Adrenal gland (tissue), 9 donors: ENCODE measurements at regions not wholly inside any gene's neighbourhood (a gene's known extent, or its start where the extent isn't known, plus 50 kb on each side); places are given as distances from the start of the nearest gene placed in this dataset.

ENCODE experiments used
- DNase-seq, 7 donors: peaks; one replicate each; pipeline ENCODE4 v3.0.0-alpha.2; 2019 to 2020
- H3K27ac ChIP-seq, 5 donors: fragments of 200-600 bp; sonication (generic) in 4 of 5; 1 replicate in 3 of 5; 2 replicates in 2 of 5; pipeline versions ENCODE4 v1.5.1 to v1.8.0; 2016 to 2020; ENCODE audit warnings: mild to moderate bottlenecking in 1 of 5
- H3K27me3 ChIP-seq: fragments of 200-600 bp; 2 replicates; pipeline ENCODE4 v1.8.0; 2021
- H3K36me3 ChIP-seq, 2 donors: fragments of 200-600 bp; replicated peaks in 1 of 2; 1 replicate in 1 of 2; 2 replicates in 1 of 2; pipeline versions ENCODE4 v1.5.1 to v1.8.0; 2018 to 2022
- H3K4me1 ChIP-seq, 2 donors: fragments of 200-600 bp; replicated peaks in 1 of 2; 1 replicate in 1 of 2; 2 replicates in 1 of 2; pipeline versions ENCODE4 v1.5.1 to v1.8.0; 2018 to 2021
- H3K4me3 ChIP-seq, 4 donors: fragments of 200-600 bp; sonication (generic) in 3 of 4; one replicate each; pipeline ENCODE4 v1.5.1; 2016 to 2018
- H3K9me3 ChIP-seq, 3 donors: fragments of 200-600 bp; sonication (generic) in 1 of 3; replicated peaks in 1 of 3; 1 replicate in 2 of 3; 2 replicates in 1 of 3; pipeline versions ENCODE4 v1.5.1 to v1.8.0; 2016 to 2021
- POLR2A ChIP-seq, 2 donors: fragments of 450-650 bp; IDR thresholded peaks; one replicate each; pipeline ENCODE4 v1.6.1; 2017; ENCODE audit warnings: antibody characterized with exemption in 2 of 2, mild to moderate bottlenecking in 2 of 2, moderate library complexity in 1 of 2
- WGBS, 4 donors: extraction: QIAGEN DNeasy Blood & Tissue Kit in 2 of 4; methylation state at CpG; one replicate each; pipeline versions ENCODE4 v1.1.5 to v1.1.7; 2013 to 2017; 5-methylcytosine and 5-hydroxymethylcytosine counted together
- intact Hi-C, 2 donors: fragments of 100-400 bp; cut with DNase I; formaldehyde crosslinking; loops; one replicate each; pipeline versions ENCODE4 v1.14.1 to v1.15.0; 2022 to 2023
- TF ChIP-seq, protein P1 (sequence below), 6 experiments: fragments of 450-650 bp in 4 of 6; fragments of 200-600 bp in 2 of 6; sonication (generic) in 1 of 6; IDR thresholded peaks; 1 replicate in 5 of 6; 2 replicates in 1 of 6; pipeline versions ENCODE4 v1.5.1 to v1.8.0; 2016 to 2021; ENCODE audit warnings: antibody characterized with exemption in 6 of 6, mild to moderate bottlenecking in 2 of 6, moderate library complexity in 1 of 6
- donor health status: healthy with polysubstance abuse.
- donor health status: Bipolar disorder and iron deficiency.
- donor health status: DM: yes; HTN: yes; CAD: no.
- donor health status: DM: no; HTN: no; CAD: no.
- donor health status: DM: no; HTN: no; CAD: no.

DNA sequence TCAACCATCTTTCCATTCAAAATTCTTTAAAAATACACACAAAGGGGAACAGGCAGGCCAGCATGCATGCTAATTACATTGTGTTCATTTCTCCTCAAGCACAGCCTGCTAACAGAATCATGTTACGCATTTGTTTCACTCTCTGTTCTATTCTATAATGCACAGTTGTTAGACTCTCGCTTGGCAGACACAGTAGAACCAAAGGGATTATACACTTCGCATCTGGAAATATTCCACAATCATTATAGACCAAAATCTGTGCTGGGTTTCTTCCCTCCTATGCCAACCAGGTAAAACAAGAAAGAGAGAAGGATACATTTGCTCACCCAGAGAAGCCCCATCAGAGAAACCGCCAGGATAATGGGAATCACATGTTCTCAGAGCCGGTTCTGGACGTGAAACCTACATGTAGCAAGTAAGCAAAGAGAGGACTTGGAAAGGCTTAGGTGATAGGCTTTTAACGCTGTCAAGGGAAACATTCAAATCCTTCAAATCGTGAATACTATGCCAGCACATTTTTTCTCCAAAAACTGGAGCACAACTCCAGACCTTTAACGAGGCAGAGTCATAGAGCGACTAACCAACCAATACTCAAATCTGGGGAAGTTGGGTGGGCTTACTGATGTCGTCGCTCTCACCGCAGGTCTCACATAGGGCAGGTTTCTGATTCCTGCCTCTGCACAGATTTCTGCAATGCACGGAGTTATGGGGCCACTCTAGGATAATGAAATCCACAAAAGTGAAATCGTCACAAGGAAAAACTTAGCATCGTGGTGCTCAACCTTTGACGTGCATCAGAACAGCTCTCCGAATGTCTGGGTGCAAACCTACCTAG lies 380.5 kb upstream of the AUTS2 start:
- WGBS, 4 donors, result 72 to 86% (median 82%) methylated on average over 18 of the region's 18 CpGs
- Histone ChIP-seq H3K27ac (no peak overlapping the region), H3K4me1 (no peaks in the 10 kb centered on the region), H3K27me3 (no peaks in the 10 kb centered on the region), H3K36me3 (no peaks in the 10 kb centered on the region), H3K9me3 (no peaks in the 10 kb centered on the region), H3K4me3 (no peak overlapping the region)
- TF ChIP-seq, protein P1, sequence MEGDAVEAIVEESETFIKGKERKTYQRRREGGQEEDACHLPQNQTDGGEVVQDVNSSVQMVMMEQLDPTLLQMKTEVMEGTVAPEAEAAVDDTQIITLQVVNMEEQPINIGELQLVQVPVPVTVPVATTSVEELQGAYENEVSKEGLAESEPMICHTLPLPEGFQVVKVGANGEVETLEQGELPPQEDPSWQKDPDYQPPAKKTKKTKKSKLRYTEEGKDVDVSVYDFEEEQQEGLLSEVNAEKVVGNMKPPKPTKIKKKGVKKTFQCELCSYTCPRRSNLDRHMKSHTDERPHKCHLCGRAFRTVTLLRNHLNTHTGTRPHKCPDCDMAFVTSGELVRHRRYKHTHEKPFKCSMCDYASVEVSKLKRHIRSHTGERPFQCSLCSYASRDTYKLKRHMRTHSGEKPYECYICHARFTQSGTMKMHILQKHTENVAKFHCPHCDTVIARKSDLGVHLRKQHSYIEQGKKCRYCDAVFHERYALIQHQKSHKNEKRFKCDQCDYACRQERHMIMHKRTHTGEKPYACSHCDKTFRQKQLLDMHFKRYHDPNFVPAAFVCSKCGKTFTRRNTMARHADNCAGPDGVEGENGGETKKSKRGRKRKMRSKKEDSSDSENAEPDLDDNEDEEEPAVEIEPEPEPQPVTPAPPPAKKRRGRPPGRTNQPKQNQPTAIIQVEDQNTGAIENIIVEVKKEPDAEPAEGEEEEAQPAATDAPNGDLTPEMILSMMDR (IDR thresholded peaks at IDR 0.05), result no peak
- TF ChIP-seq POLR2A (IDR thresholded peaks at IDR 0.05), result no peak
- DNase-seq, result no peak
- intact Hi-C loops, result no loop called here

DNA sequence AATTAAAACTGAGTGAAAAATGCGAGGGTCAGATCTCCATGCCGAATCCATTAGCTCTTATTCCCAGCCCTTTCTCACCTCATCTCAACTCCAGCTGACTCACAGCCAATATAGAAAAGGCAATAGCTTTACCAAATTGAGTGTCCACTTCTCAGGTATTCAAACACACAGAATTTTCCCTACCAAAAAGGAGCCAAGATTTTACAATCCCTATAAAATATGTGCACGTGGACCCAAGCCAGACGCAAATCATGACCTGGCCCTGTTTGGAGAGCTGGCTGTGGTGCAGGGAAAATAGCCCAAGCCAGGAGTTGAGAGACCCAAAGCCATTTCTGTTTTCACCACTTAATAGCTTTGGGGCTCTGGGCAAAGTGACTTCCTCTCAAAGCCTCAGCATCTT lies 379.7 kb upstream of the AUTS2 start:
- H3K4me1 ChIP-seq, result no peaks in the 10 kb centered on the region
- intact Hi-C loops, result no loop called here
- H3K9me3 ChIP-seq, result no peaks in the 10 kb centered on the region
- H3K27me3 ChIP-seq, result no peaks in the 10 kb centered on the region
- TF ChIP-seq, protein P1 (IDR thresholded peaks at IDR 0.05), result no peak
- no peak for TF ChIP-seq POLR2A (IDR thresholded peaks at IDR 0.05)
- no peak overlapping the region for H3K4me3 ChIP-seq
- WGBS, 4 donors, result 60 to 77% (median 71%) methylated on average over 4 of the region's 4 CpGs
- no peak for DNase-seq
- no peaks in the 10 kb centered on the region for H3K36me3 ChIP-seq
- no peak overlapping the region for H3K27ac ChIP-seq

DNA sequence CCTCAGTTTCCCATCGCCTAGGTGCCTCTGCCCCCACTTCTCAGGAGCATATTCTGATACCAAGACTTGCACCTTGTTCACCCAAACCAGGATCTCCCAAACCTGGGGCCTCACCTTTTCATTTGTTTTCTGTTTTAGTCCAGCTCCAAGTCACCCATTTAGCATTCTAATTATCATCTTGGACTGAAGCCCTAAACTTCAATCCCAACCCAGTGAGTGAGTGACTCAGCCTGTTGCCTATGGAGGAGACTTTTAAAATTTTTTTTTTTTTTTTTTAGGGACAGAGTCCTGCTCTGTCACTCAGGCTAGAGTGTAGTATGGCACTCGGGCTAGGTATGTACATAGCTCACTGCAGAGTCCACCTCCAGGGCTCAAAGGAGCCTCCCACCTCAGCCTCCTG lies 378.9 kb upstream of the AUTS2 start:
- H3K4me3 ChIP-seq, result no peak overlapping the region
- DNase-seq, result no peak
- H3K9me3 ChIP-seq, result no peaks in the 10 kb centered on the region
- 67 to 96% (median 81%) methylated on average over 2 of the region's 2 CpGs for WGBS, 4 donors
- TF ChIP-seq, protein P1 (IDR thresholded peaks at IDR 0.05), result no peak
- TF ChIP-seq POLR2A (IDR thresholded peaks at IDR 0.05), result no peak
- intact Hi-C loops, result no loop called here
- no peak overlapping the region for H3K27ac ChIP-seq
- H3K27me3 ChIP-seq, result no peaks in the 10 kb centered on the region
- no peaks in the 10 kb centered on the region for H3K4me1 ChIP-seq
- no peaks in the 10 kb centered on the region for H3K36me3 ChIP-seq

DNA sequence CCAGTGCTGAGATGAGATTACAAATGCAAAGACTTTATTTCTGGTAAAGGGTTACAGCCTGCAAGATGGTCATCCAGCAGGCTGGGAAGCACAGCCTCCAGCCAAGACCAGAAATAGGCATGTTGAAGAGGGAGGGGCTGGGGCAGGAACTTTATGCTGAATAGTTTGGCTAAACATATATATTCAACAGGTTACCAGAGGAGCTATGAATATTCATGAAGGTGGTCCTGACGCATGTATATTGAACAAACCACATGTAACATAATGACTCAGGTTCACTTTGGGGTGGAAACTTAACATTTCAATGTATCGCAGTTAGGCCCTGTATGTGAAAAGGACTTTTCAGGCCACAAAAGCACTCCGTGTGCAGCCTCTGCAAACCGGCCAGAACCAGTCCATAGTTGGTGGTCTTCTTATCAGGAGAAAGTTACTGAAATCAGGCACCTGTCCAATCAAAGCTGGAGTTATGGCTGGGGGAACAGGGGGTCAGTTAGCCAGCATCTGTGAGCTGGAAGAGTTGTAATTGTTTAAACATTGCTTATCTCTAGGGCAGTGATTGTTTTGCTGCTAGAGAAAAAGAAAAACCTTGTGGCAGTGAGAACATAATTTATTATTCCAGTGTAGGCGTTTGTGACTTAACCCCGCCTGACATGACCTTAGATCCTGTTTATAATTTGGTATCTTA lies 372.9 kb upstream of the AUTS2 start:
- H3K27ac ChIP-seq, result no peak overlapping the region
- no peak for DNase-seq
- no peaks in the 10 kb centered on the region for H3K9me3 ChIP-seq
- no peak for TF ChIP-seq POLR2A (IDR thresholded peaks at IDR 0.05)
- TF ChIP-seq, protein P1 (IDR thresholded peaks at IDR 0.05), result no peak
- H3K27me3 ChIP-seq, result no peaks in the 10 kb centered on the region
- no peak overlapping the region for H3K4me3 ChIP-seq
- 67 to 69% (median 68%) methylated on average over 6 of the region's 6 CpGs for WGBS, 4 donors
- intact Hi-C loops, result no loop called here
- no peaks in the 10 kb centered on the region for H3K4me1 ChIP-seq
- H3K36me3 ChIP-seq, result no peaks in the 10 kb centered on the region
